ENCODE measurements at regions not wholly inside any gene's neighbourhood (a gene's known extent, or its start where the extent isn't known, plus 50 kb on each side); places are given as distances from the start of the nearest gene placed in this dataset.

DNA sequence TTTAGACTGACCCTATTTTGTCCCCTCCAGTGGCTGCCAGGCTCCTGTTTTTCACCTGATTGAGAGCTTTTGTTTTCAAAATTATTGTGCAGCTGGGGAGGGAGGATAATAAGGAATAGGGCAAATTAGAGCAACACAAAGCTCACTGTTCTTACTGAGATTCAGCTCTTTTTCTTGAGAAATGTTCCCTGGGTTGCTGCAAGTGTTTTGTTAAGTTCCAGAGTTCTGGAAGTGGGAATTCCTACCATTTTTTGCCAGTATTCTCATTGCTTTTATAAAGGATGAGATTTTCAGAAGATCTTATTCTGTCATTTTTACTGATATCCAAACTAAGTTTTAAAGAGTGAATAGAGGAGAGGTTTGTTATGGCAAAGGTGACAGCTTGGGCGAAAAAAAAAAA lies 417.7 kb downstream of the SIPA1L2 start:
- H3K4me1 ChIP-seq (replicated peaks in 1 of 4; ENCODE audit: control insufficient read depth in 3 of 4, insufficient read depth in 4 of 4, low read length in 3 of 4): peaks cover 0 to 4% (median 0%) of the 10 kb centered on the region in 4 experiments; a peak in 1 of 7 replicates
- H3K23me2 ChIP-seq (ENCODE audit: low read depth, low read length): no peaks in the 10 kb centered on the region
- no peak overlapping the region for H2AK5ac ChIP-seq (ENCODE audit: low read depth, low read length)
- no peak overlapping the region for H3K18ac ChIP-seq (ENCODE audit: extremely low read depth, low read length)
- H4K5ac ChIP-seq (ENCODE audit: insufficient read length, low read depth, low read length): no peak overlapping the region
- H3K27me3 ChIP-seq (replicated peaks in 1 of 4; ENCODE audit: control insufficient read depth in 3 of 4, extremely low read depth in 1 of 4, insufficient read depth in 3 of 4, low read length in 3 of 4): no peaks in the 10 kb centered on the region; a peak in 2 of 7 replicates
- TF ChIP-seq CBX8 (IDR thresholded peaks at IDR 0.05; ENCODE audit: borderline replicate concordance, low read depth, low read length) (no peak), EZH2 (IDR thresholded peaks at IDR 0.05; ENCODE audit: low read depth, low read length, severe bottlenecking) (no peak), PHF8 (conservative IDR thresholded peaks at IDR 0.05; ENCODE audit: low read depth, low read length) (no peak), SAP30 (IDR thresholded peaks at IDR 0.05; ENCODE audit: insufficient read depth, insufficient replicate concordance, low read length) (no peak), MAFK (IDR thresholded peaks at IDR 0.05; ENCODE audit: low read depth, low read length) (no peak), NRF1 (IDR thresholded peaks at IDR 0.05; ENCODE audit: low read depth, low read length) (no peak), SRF (IDR thresholded peaks at IDR 0.05; ENCODE audit: low read depth, low read length) (no peak), CREB1 (IDR thresholded peaks at IDR 0.05) (no peak), RNF2 (IDR thresholded peaks at IDR 0.05; ENCODE audit: borderline replicate concordance, low read depth, low read length, missing control alignments, poor library complexity, severe bottlenecking) (no peak), SUZ12 (IDR thresholded peaks at IDR 0.05; ENCODE audit: low read length) (no peak), FOSL1 (IDR thresholded peaks at IDR 0.05; ENCODE audit: insufficient read depth, low read depth, low read length) (no peak), JUND (IDR thresholded peaks at IDR 0.05; ENCODE audit: low read length) (no peak)
- TF ChIP-seq, protein P1, sequence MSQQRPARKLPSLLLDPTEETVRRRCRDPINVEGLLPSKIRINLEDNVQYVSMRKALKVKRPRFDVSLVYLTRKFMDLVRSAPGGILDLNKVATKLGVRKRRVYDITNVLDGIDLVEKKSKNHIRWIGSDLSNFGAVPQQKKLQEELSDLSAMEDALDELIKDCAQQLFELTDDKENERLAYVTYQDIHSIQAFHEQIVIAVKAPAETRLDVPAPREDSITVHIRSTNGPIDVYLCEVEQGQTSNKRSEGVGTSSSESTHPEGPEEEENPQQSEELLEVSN (IDR thresholded peaks at IDR 0.05): no peak
- TF ChIP-seq, protein P2, sequence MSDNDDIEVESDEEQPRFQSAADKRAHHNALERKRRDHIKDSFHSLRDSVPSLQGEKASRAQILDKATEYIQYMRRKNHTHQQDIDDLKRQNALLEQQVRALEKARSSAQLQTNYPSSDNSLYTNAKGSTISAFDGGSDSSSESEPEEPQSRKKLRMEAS (IDR thresholded peaks at IDR 0.05): no peak
- H3K56ac ChIP-seq (replicated peaks; ENCODE audit: insufficient read length, low read depth, low read length): no peak overlapping the region
- no peak overlapping the region for H2BK20ac ChIP-seq (ENCODE audit: low read length)
- no peak overlapping the region for H3K23ac ChIP-seq (ENCODE audit: insufficient read length)
- ChIA-PET POLR2A (ENCODE audit: partially characterized antibody) (no interaction called here), CTCF (ENCODE audit: partially characterized antibody) (interaction anchor here (0.6 to 2.2 kb wide), 17 partner anchors 9 to 503 kb away, joined by 3 to 9 read pairs (median 4); no protein-coding TSS in a partner anchor)
- no peak overlapping the region for H2BK15ac ChIP-seq (ENCODE audit: low read length)
- H3K9ac ChIP-seq (replicated peaks in 1 of 4; ENCODE audit: extremely low read depth in 1 of 4, low read depth in 3 of 4, low read length in 3 of 4): no peak overlapping the region
- H3K4ac ChIP-seq (replicated peaks; ENCODE audit: insufficient read length, low read depth, low read length): no peak overlapping the region
- H3K4me3 ChIP-seq (ENCODE audit: extremely low read depth in 1 of 4, insufficient read depth in 2 of 4, low read depth in 3 of 4, low read length in 4 of 4): no peak overlapping the region
- no peak overlapping the region for H2BK12ac ChIP-seq (ENCODE audit: low read depth, low read length)
- FAIRE-seq (no peak), DNase-seq (ENCODE audit: low read depth in 1 of 2, low spot score in 2 of 2) (no peak)
- H2AFZ ChIP-seq (ENCODE audit: low read length): no peak overlapping the region
- H4K20me1 ChIP-seq (replicated peaks in 1 of 2; ENCODE audit: control insufficient read depth in 1 of 2, insufficient read depth in 2 of 2, low read length in 2 of 2): peaks cover 0 to 1% of the 10 kb centered on the region in 2 experiments
- H3K9me3 ChIP-seq (ENCODE audit: insufficient read depth in 2 of 2, low read depth in 1 of 2, low read length in 1 of 2): no peaks in the 10 kb centered on the region
- H3K14ac ChIP-seq (ENCODE audit: insufficient read length): no peak overlapping the region
- 80% methylated on average over 1 of the region's 1 CpG; no CpG with 5 or more reads in 1 of the 2 experiments for WGBS, 2 experiments (ENCODE audit: extremely low coverage in 1 of 2, insufficient coverage in 1 of 2, insufficient read length in 1 of 2, insufficient replicate concordance in 2 of 2, low coverage in 1 of 2, low lambda C conversion rate in 2 of 2, missing lambda C conversion rate in 1 of 2)
- H2BK120ac ChIP-seq (replicated peaks; ENCODE audit: low read depth, low read length): no peak overlapping the region
- H2BK5ac ChIP-seq (ENCODE audit: low read depth, low read length): no peak overlapping the region
- no peak overlapping the region for H4K8ac ChIP-seq (ENCODE audit: extremely low read depth, insufficient read depth, low read length)
- H3K79me1 ChIP-seq (ENCODE audit: low read depth, low read length): no peaks in the 10 kb centered on the region
- no peak overlapping the region for H3K4me2 ChIP-seq (ENCODE audit: insufficient read depth in 1 of 2, low read depth in 2 of 2, low read length in 2 of 2)
- no peak overlapping the region for H4K91ac ChIP-seq (replicated peaks; ENCODE audit: insufficient read length, low read length)
- no peaks in the 10 kb centered on the region for H3K36me3 ChIP-seq (ENCODE audit: control insufficient read depth in 2 of 4, insufficient read depth in 4 of 4, low read length in 3 of 4)
- no peak overlapping the region for H3K27ac ChIP-seq (ENCODE audit: low read depth, low read length)
- no peaks in the 10 kb centered on the region for H3K79me2 ChIP-seq (ENCODE audit: control insufficient read depth in 1 of 2, insufficient read depth in 2 of 2, low read length in 2 of 2)

Measured in H1 (cell line).